ENCODE measurements at regions not wholly inside any gene's neighbourhood (a gene's known extent, or its start where the extent isn't known, plus 50 kb on each side); places are given as distances from the start of the nearest gene placed in this dataset.

- Mint-ChIP-seq H3K27me3 (ENCODE audit: unreplicated experiment) (no peaks in the 10 kb centered on the region), H3K9me3 (ENCODE audit: low read depth, unreplicated experiment) (no peaks in the 10 kb centered on the region), H3K4me1 (ENCODE audit: low read depth, unreplicated experiment) (no peaks in the 10 kb centered on the region), H3K4me3 (ENCODE audit: low read depth, unreplicated experiment) (peak overlapping the region; percentile 55), H3K27ac (ENCODE audit: unreplicated experiment) (no peak overlapping the region), H3K36me3 (ENCODE audit: insufficient read depth, unreplicated experiment) (no peaks in the 10 kb centered on the region)
- intact Hi-C loops (cut with micrococcal nuclease; ENCODE audit: unreplicated experiment): no loop called here
- BruUV-seq (replicated peaks): no TSS peak
- CTCF ChIA-PET: no interaction called here
- DNase-seq: no peak
- TF ChIP-seq, protein P1, sequence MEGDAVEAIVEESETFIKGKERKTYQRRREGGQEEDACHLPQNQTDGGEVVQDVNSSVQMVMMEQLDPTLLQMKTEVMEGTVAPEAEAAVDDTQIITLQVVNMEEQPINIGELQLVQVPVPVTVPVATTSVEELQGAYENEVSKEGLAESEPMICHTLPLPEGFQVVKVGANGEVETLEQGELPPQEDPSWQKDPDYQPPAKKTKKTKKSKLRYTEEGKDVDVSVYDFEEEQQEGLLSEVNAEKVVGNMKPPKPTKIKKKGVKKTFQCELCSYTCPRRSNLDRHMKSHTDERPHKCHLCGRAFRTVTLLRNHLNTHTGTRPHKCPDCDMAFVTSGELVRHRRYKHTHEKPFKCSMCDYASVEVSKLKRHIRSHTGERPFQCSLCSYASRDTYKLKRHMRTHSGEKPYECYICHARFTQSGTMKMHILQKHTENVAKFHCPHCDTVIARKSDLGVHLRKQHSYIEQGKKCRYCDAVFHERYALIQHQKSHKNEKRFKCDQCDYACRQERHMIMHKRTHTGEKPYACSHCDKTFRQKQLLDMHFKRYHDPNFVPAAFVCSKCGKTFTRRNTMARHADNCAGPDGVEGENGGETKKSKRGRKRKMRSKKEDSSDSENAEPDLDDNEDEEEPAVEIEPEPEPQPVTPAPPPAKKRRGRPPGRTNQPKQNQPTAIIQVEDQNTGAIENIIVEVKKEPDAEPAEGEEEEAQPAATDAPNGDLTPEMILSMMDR (IDR thresholded peaks at IDR 0.05; ENCODE audit: unreplicated experiment): no peak
Observed at GRCh38 chr9:107636571-107637381, 147.2 kb upstream of the KLF4 start.

DNA sequence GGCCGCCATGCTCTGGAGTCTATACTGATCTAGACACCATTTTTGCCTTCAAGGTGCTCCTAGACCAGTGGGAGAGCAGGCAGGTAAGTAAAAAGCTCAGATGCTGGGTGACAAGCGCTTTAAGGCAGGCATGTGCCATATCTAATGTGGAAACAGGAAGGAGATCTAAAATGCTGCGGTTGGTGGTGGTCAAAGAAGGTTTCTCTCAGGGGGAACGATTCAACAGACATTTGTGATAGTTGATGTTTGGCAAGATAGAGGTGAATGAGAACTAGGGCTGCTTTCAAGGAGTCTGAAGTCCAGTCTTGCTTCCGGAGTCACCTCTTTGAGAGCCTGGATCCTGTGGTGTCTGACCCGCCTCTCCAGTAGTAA, 146.2 kb upstream of the KLF4 start:
- no peak overlapping the region for H3K4me3 Mint-ChIP-seq (ENCODE audit: low read depth, unreplicated experiment)
- no peaks in the 10 kb centered on the region for H3K9me3 Mint-ChIP-seq (ENCODE audit: low read depth, unreplicated experiment)
- BruUV-seq (replicated peaks): no TSS peak
- CTCF ChIA-PET: no interaction called here
- no peak overlapping the region for H3K27ac Mint-ChIP-seq (ENCODE audit: unreplicated experiment)
- intact Hi-C loops (cut with micrococcal nuclease; ENCODE audit: unreplicated experiment): loop anchor here (2.0 kb wide), 1 partner anchor 89 kb away; no protein-coding TSS in a partner anchor
- TF ChIP-seq, protein P1 (IDR thresholded peaks at IDR 0.05; ENCODE audit: unreplicated experiment): no peak
- no peaks in the 10 kb centered on the region for H3K36me3 Mint-ChIP-seq (ENCODE audit: insufficient read depth, unreplicated experiment)
- H3K27me3 Mint-ChIP-seq (ENCODE audit: unreplicated experiment): no peaks in the 10 kb centered on the region
- H3K4me1 Mint-ChIP-seq (ENCODE audit: low read depth, unreplicated experiment): no peaks in the 10 kb centered on the region
- DNase-seq: no peak

DNA sequence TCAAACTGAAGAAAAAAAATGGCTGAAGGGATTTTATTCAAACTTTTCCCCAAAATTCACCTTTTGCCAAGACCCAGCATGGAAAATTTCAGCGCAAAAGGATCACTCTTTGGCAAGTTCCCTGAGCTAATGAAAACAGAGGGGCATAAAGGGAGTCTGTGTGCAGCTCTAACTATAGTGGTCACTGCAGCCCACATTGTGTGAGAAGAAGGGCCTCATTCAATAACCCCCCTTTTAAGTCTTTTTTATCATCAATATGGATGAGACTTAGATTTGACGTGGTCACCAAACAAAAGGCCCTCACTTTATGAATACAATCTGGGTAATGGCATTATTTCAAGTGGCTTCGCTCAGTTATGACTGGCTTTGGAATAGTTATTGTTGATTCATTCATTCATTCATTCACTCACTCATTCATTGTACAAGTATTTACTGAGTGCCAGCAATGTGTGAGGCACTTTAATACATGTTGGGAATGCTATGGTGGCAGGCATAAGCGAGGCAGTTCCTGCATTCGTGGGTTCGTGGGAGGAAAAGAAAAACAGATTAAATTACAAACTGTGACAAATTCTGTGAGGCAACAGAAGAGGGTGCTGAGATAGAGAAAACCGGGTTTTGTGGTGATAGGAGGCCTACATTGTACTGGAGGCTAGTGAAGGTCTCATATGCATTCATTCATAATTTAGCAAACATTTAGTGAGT, 145.7 kb upstream of the KLF4 start:
- H3K27ac Mint-ChIP-seq (ENCODE audit: unreplicated experiment): no peak overlapping the region
- TF ChIP-seq, protein P1 (IDR thresholded peaks at IDR 0.05; ENCODE audit: unreplicated experiment): no peak
- no peaks in the 10 kb centered on the region for H3K27me3 Mint-ChIP-seq (ENCODE audit: unreplicated experiment)
- no peaks in the 10 kb centered on the region for H3K36me3 Mint-ChIP-seq (ENCODE audit: insufficient read depth, unreplicated experiment)
- no TSS peak for BruUV-seq (replicated peaks)
- no peaks in the 10 kb centered on the region for H3K4me1 Mint-ChIP-seq (ENCODE audit: low read depth, unreplicated experiment)
- CTCF ChIA-PET: no interaction called here
- intact Hi-C loops (cut with micrococcal nuclease; ENCODE audit: unreplicated experiment): loop anchor here (2.0 kb wide), 1 partner anchor 88 kb away; no protein-coding TSS in a partner anchor
- H3K9me3 Mint-ChIP-seq (ENCODE audit: low read depth, unreplicated experiment): no peaks in the 10 kb centered on the region
- no peak for DNase-seq
- H3K4me3 Mint-ChIP-seq (ENCODE audit: low read depth, unreplicated experiment): no peak overlapping the region

GRCh38 chr9:107633406-107633805, 143.8 kb upstream of the KLF4 start:
- TF ChIP-seq, protein P1 (IDR thresholded peaks at IDR 0.05; ENCODE audit: unreplicated experiment): no peak
- no peaks in the 10 kb centered on the region for H3K4me1 Mint-ChIP-seq (ENCODE audit: low read depth, unreplicated experiment)
- H3K9me3 Mint-ChIP-seq (ENCODE audit: low read depth, unreplicated experiment): no peaks in the 10 kb centered on the region
- no peaks in the 10 kb centered on the region for H3K27me3 Mint-ChIP-seq (ENCODE audit: unreplicated experiment)
- no peak overlapping the region for H3K27ac Mint-ChIP-seq (ENCODE audit: unreplicated experiment)
- H3K36me3 Mint-ChIP-seq (ENCODE audit: insufficient read depth, unreplicated experiment): no peaks in the 10 kb centered on the region
- intact Hi-C loops (cut with micrococcal nuclease; ENCODE audit: unreplicated experiment): no loop called here
- DNase-seq: no peak
- H3K4me3 Mint-ChIP-seq (ENCODE audit: low read depth, unreplicated experiment): no peak overlapping the region
- no TSS peak for BruUV-seq (replicated peaks)
- CTCF ChIA-PET: no interaction called here
